GM18909 (cell line): ENCODE measurements at regions not wholly inside any gene's neighbourhood (a gene's known extent, or its start where the extent isn't known, plus 50 kb on each side); places are given as distances from the start of the nearest gene placed in this dataset.
A peak's percentile ranks its signal among the peaks of the same experiment; 100 is the strongest.

Experiments
- ATAC-seq: cut with Tn5 transposase; IDR thresholded peaks from one replicate; pipeline ENCODE4 v1.9.1; 2021; ENCODE audit warnings: mild to moderate bottlenecking; ENCODE audit not compliant: unreplicated experiment, poor library complexity

DNA sequence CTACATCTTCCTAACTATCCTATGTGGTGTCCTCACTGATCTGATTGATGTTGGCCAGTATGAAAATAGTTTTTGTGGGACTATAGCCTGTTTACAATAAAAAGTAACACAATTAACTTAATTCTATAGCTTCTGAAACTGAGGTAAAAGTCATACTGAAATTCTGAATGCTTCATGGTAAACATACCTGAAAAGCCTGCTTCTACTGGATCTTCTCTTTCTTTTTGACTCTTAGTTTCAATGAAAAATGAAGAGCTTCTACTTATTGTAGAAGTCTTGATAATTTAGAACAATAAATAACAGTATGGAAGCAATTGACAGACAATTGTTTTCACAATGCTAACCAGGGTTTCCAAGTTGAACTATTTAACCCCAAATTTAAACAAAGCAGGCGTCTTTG lies 383.9 kb upstream of the MMS22L start:
- no peak for ATAC-seq

DNA sequence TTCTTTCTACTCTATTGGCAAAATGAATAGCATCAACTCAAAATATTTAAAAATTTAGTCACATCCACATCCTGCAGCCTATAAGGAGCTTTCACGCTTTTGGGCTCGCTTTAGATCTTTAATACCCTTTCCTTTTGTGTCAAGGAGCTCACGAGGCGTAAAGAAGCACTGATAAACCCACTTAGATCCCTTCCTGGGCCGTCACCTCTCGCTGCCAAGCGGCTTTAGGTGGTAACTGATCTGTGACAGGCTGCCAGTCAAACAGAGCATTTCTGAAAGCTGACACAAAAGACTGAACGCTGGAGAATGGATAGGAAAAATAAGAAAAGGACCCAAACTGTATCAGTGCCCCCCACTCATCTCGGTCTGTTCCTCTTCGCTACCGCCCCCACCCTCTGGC lies 385.7 kb upstream of the MMS22L start:
- ATAC-seq = peak; percentile 35

DNA sequence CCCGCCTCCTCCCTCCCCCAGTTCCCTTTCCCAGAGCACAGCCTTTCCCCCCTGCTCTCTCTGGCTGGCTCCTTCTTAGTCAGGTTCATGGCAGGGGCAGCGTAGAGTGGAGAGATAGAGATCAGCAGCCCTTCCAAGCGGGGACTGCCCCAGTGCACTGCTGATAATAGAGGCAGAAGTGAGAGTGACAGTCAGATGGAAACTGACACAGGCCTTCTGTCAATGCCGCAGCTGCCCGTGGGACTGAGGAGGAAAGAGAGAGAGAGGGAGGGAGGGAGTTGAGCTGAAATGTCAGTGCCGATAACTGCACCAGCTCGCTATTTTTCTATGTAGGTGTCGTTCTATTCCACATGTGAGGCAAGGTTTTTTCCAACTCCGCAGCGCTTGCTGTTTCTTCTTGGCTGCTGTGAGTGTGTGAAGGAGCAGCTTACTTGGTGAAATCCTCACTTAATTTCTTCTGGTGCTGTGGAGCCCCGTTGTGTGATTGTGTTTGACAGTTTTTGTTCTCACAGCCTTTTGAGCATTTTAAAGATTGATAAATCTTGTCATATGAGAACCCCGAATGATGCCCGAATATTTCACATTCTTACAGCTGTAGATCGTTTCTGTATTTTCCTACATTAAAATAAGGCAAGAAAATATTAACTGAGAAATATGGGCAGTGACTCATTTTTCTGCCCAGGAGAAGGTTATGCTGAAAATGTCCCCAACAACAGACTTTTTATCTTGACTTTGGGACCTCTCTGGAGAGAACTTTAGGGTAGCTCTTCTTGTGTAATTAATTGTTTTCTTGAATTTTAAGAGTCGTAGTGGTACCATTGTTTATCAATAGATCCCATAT lies 386.4 kb upstream of the MMS22L start:
- peak; percentile 100 for ATAC-seq

DNA sequence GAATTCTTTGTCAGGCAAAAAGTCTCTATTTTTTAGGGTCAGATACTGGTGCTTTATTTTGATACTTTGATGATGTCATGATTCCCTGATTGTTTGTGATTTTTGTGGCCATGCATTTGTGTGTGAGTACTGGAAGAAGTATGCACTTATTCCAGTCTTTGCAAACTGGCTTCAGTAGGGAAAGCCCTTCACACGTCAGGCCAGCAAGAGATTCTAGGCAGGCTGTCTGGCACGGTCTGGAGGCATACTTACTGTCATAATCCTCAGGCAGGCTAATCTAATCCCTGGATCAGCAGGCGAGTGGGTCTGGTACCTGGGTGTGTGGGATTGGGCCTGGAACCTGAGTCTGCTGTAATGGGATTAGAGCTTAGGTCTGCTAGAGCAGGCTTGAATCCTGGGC lies 391.8 kb upstream of the MMS22L start:
- ATAC-seq = no peak

DNA sequence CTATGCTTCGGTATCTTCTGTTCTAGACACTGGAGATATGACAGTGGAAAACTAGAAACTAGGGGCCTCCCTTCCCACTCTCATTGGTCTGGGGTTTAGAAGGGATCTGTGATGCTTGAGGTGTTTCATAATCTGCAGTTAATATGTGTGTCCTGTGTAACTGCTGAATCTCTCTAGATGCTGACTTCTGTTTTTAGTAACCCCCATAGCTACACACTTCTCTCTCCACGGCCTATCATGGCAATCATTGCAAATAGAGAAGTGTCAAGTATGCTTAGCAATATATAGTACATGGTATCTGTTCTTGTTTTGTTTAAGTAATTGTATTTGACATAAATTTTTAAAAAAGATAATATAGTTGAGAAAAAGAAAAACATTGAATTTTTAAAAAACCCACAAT lies 394.6 kb upstream of the MMS22L start:
- no peak for ATAC-seq

DNA sequence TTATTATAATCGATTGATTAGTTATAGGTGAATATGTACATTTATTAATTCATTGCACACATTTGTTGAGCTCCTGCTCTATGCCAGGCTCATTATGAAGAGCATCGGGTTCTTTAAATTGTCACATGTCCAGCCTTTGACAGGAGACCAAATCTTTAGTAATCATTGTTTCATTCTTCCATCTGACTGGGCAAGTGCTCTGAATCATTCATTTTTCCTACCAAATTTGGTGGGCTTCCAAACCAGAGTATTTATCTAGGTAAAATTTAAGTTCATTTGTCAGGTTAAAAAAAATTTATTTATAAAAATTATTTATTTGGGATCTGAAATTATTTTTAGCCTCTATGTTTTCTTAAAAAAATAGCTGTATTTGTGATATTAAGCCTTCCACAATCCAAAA lies 404.9 kb upstream of the MMS22L start:
- ATAC-seq = no peak

- no peak for ATAC-seq
Measured at GRCh38 chr6:97689078-97689754, 406.2 kb upstream of the MMS22L start.

DNA sequence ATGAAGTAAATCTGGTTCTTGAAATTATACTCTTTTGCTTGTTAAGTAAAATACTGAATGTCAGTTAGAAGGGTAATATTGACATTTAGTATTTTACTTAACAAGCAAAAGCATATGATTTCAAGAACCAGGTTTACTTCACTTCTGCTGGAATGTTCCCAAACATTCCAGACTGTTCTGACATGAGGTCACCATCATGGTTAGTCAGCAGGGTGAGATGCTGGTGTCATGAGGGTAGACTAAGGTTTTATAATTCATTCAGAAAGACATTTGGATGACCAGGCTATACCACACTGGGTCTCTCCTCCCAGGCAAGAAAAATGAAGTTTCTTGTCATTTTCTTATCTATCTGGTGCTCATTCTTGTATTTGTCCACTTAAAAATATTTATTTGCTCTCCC lies 414.4 kb upstream of the MMS22L start:
- no peak for ATAC-seq

GRCh38 chr6:97701801-97702200 lies 418.8 kb upstream of the MMS22L start:
- no peak for ATAC-seq

DNA sequence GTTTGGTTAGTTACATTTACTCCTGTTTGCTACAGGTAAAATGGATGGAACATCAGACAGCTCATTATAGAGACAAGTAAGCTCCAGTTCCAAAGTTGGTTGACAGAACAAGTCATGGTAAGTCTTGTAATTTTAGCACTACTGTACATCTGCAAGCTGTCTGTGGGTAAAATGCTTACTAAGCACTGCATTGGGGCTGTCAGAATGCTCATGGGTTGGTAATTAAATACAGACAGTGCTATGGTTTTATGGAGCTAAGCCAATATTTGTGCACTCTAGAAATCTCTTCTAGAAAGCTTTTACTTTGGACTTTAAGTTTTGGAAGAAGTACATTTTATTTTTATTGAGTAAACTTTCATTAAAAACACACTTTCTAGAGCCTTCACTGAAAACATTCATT lies 419.2 kb upstream of the MMS22L start:
- no peak for ATAC-seq

DNA sequence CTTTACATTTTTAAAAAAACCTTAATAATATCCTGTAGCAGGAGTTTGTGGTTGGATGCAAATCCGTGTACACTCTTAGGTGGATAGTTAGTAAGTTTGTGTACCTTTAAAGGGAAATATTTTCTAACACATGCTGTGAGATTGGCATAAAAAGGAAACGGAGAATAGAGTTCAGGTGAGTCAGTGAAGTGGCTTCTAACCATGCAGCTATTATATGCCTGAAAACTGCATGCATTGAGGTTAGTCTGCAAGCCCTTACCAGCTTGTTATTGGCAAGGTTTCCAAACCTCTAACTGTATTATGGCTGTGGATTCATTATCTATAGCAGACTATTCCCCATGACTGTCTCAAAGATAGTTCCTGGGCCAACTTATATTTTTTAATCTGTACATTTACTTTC lies 420.6 kb upstream of the MMS22L start:
- no peak for ATAC-seq

DNA sequence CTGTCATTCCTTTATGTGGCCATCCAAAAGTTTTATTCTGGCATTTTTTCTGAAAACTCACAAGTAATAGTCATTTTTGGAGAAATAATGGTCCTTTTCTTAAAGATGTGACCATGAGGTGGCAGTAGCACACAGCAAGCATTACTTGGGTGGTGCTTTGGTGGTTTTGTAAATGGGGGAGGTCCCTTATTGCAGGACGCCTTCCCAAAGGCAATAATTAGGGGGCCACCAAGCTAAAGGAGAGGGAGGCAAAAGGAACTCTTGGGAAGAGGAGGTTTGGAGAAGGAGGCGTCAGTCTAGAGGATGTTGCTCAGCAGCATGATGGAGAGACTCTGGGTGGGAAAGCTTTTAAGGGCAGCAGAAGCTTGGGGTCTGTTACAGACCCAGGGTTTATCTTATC lies 422.6 kb upstream of the MMS22L start:
- no peak for ATAC-seq

DNA sequence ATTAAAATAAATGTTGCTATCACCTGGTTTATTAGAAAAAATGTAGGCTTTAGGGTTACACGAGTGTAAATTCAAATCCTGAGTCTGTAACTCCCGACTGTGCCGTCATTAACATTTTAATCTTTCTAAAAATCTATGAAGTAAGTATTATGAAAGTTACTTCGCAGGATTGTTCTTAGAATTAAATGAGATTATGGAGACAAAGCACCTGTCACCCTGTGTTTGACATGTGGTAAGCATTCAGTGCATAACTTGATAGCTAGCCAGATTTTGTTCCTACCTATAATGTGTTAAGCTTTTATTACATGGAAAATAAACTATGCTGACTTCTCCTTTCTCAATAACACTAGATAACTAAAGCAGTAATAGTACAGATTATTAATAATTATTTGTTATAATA lies 429.7 kb upstream of the MMS22L start:
- ATAC-seq = no peak

DNA sequence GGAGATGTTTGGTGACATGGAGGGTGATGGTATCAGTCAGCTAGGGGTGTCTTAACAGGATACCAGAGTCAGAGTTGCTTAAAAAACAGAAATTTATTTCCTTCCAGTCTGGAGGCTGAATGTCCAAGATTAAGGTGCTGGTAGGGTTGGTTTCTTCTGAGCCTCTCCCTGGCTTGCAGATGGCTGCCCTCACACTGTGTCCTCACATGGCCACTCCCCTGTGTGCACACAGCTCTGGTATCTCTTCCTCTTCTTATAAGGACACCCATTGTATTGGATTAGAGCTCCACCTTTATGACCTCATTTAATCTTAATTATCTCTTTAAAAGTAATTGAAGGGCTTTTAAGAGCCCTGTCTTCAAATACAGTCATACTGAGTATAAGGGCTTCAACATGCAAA lies 431.8 kb upstream of the MMS22L start:
- no peak for ATAC-seq

DNA sequence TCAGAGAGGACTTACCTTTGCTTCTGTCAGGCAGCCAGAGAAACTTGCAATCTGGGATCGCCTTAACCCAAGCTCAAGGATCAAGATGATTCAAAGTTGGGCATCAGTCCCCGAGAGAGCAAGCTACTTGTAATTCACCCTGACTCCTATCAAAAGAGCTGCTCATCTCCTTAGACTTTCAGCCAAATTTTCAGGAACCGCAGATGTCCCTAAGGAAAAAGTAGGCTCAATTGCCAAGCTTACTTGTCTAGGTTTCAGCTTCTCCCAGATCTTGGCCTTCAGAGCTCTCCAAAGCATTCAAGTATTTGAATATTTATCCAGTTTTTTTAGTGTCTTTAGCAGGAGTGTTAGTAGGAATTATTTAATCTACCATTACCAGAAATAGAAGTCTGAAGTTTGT lies 434.1 kb upstream of the MMS22L start:
- ATAC-seq = no peak

GRCh38 chr6:97726378-97726777 lies 443.4 kb upstream of the MMS22L start:
- ATAC-seq = no peak

GRCh38 chr6:97732045-97732444 lies 449.0 kb upstream of the MMS22L start:
- ATAC-seq = no peak

DNA sequence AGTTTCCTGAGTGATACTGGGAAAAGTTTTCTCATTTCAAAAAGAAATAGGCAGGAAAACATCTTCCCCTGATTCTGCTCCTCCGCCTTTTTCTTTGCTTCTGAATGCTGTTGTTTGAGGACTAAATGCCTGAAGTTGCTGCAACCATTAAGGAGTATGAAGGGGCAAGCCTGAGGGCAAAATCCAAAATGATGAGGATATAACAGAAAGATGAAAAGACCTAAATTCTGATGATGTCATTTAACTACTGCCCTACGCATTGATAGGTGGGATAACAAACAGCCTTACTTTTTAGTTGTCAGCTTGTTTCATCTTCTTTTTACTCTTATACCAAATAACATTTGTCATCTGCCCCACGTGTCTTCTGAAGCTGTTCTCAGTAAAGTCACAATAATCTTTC lies 474.6 kb upstream of the MMS22L start:
- no peak for ATAC-seq

- no peak for ATAC-seq
Measured at GRCh38 chr6:97765461-97765860, 482.4 kb upstream of the MMS22L start.

GRCh38 chr6:97771372-97771771 lies 488.4 kb upstream of the MMS22L start:
- no peak for ATAC-seq

DNA sequence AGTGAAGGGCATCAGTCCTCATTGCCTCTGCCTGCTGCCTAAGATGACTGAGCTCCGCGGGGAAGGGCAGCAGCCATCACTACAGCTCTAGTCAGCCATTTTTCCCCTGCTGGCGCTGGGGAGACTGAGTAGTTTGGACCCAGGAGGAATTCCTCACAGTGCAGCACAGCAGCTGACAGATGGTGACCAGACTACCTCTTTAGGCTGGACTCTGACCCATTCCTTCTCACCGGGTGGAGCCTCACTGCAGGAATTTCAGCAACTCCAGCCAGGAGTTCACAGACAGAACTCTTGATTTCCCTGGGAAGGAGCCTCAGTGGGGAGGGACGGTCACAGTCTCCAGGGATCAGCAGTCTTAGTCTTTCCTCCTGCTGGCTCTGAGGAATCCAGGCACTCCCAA lies 492.0 kb upstream of the MMS22L start:
- ATAC-seq = no peak
